A204.1 (cell line): ENCODE measurements at regions not wholly inside any gene's neighbourhood (a gene's known extent, or its start where the extent isn't known, plus 50 kb on each side); places are given as distances from the start of the nearest gene placed in this dataset.
A peak's percentile ranks its signal among the peaks of the same experiment; 100 is the strongest.

Source experiments
- FAIRE-seq: peaks from 2 replicates; lab custom pipeline; 2012; peaks lifted over from hg19 to GRCh38; lab: Jason Lieb, UNC

- FAIRE-seq, result no peak
Observed at GRCh38 chrX:45771114-45771513, 570.4 kb upstream of the DIPK2B start.

DNA sequence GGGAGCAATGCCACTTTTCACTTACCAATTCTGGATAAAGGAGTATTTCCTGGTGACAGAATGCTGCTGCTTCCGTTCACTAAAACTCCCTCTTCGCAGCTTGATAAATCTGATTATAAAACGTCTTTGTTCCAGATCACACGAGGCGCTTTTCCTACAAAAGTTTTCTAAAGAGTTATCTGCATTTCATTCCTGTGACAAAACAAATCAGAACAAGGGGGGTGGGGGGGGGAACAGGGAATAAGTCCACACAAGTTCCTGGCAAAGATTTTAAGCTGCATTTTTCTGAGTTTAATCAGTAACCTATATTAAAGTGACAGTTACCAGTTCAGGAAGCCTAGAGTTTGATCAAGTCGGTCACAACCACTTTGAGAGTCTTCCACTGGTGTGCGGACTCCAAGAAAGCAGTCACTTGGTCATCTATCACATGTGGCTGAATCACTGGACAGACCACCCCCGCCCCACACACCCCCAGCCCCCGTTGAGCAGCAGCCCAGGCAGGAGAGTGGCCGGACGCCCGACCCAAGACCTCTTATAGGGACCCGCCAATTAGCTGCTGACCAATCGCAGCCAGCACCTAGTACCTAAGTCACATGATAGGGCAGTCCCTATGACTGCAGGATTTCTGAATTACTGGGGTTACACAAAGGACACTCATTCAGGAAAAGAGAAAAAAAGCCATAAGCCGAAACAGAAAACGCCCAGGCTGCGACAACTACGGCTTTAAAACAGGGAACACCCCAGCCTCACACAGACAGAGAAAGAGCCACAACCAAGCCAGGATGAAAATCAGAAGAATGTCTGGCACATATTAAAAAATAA lies 569.3 kb upstream of the DIPK2B start:
- peak; percentile 77 for FAIRE-seq

DNA sequence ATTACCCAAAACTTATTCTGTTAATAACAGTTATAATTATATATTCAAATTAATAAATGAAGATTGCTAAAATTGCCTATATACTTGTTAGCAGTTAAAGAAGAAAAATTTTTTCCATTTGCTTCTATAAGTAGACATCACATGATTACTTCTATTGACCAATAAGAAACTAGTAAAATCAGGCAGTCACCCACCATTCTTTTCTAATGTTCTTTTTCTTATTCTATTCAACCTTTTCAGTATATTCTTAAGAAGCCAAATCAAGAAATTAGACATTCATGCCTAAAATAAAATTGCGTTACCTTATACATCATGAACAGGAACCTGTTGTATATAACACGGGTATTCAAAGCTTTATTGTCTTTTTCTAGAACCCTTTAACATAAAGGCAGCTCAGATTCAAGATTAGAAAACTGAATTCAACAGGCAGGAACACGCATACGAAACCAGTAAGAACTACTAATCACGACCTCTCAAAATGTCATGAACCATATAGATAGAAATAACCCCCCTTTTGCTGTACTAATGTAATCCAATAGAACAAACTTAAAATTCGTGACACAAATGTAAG lies 568.1 kb upstream of the DIPK2B start:
- peak; percentile 73 for FAIRE-seq

- no peak for FAIRE-seq
Observed at GRCh38 chrX:45766981-45767501, 566.4 kb upstream of the DIPK2B start.

- FAIRE-seq, result no peak
Observed at GRCh38 chrX:45765767-45766166, 565.1 kb upstream of the DIPK2B start.

- FAIRE-seq, result no peak
Observed at GRCh38 chrX:45765281-45765680, 564.6 kb upstream of the DIPK2B start.

- FAIRE-seq, result no peak
Observed at GRCh38 chrX:45762699-45763647, 562.3 kb upstream of the DIPK2B start.

- no peak for FAIRE-seq
Observed at GRCh38 chrX:45761920-45762319, 561.2 kb upstream of the DIPK2B start.

DNA sequence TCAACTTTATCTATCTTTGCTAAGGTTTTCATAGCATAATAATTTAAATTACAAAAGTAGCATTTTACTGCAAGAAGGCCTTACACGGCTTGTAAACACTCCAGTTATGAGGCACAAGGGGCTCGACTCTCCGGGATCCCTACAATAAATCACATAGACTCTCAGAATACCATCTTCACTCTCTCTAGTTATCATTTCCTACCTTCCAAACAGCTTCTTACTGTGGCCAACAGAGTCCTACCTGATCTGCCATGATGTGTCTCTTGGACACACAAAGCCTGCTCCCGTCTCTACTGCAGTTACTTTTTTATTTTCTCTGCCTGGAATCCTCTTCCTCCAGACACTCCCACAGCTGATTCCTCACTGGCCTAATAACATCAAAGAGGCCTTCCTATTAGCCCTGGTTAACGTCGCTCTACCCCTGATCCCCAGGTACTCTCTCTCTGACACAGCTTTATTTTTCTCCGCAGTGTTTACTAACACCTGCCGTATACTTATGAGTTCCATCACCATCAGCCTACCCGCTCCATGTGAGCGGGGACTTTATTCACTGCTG lies 559.6 kb upstream of the DIPK2B start:
- no peak for FAIRE-seq

- no peak for FAIRE-seq
Observed at GRCh38 chrX:45758738-45759397, 558.2 kb upstream of the DIPK2B start.

- no peak for FAIRE-seq
Observed at GRCh38 chrX:45758319-45758718, 557.6 kb upstream of the DIPK2B start.

DNA sequence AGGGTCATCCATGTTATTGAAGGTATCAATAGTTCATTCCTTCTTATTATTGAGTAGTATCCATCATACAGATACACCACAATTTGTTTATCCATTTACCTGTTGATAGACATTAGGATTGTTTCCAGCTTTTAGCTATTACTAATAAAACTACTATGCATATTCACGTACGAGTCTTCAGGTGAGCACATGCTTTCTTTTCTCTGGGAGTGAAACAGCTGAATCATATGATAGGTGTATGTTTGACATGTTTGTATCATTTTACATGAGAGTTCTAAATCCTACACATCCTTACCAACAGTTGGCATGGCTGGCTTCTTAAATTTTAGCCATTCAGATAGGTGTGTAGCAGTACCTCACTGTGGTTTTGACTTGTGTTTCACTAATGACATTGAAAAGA lies 556.6 kb upstream of the DIPK2B start:
- no peak for FAIRE-seq

GRCh38 chrX:45756557-45756956 lies 555.9 kb upstream of the DIPK2B start:
- no peak for FAIRE-seq

GRCh38 chrX:45755703-45756102 lies 555.0 kb upstream of the DIPK2B start:
- no peak for FAIRE-seq

DNA sequence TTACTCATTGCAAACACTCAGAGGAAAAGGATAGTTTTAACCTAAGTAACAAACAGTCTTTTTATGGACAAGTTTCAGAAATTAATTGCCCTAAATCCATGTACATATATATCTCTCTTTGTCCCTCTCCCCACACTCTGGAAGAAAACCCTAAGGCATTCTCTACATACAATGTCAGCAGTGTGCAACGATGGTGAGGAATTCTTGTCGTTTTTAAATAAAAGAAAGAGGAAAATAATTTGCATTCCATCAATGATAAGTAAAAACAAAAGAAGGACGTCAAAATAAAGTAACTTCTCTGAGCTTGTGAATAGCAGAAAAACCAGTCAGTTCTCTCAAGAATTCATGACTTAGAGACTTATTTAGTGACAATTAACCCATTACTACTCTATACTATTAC lies 550.5 kb upstream of the DIPK2B start:
- no peak for FAIRE-seq

DNA sequence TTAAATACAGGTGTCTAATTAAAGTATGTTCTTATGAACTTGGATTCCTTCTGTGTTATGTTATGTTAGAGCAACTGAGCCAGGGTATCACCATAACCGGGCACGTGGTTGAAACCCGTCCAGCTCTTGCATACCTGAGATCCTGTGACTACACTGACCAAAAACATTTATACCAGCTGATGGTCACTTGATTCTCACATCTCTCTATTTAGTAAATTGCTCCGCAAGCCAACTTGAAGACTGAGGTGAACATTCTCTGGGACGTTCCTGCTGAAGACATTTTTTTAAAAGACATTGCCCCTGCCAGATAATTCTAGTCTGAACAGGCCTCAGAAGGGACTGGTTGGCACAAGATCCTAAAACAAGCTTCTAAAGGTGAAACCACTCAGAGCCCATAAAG lies 550.0 kb upstream of the DIPK2B start:
- FAIRE-seq, result no peak

DNA sequence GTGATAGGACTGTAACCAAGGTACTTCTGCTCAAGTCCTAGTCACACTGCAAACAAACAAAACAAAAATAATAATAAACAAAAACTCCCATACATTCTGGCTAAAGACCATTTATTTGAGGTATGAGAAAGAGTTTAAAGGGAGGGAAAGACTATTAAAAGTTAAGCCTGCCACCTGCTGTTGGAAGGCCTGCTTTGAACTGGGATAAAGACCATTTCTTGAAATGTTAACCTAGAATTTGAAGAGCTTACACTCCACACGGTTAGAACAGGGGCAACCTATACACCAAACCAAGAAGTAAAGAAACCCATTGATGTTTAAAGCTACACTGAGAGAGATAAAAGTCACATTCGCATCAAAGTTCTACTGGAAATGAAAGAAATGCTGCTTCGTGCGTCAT lies 548.7 kb upstream of the DIPK2B start:
- no peak for FAIRE-seq

DNA sequence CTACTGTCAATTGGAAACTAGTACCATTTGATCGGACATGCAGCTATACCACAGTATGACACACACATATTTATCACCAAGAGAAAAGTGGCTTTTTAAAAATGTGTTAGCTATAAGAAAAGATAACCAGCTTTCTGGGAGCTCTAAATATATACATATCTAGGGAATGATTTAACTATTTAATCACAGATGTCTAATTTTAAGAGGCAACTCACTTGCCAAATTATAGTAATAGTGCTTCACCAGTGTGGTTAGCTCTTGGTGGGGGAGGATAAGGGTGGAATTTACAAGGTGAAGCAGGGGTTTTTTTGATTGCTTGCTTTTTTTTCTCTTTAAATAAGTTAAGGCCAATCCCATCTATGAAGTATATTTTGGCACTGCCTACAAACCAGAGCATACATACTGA lies 547.7 kb upstream of the DIPK2B start:
- FAIRE-seq, result no peak

GRCh38 chrX:45747905-45748304 lies 547.2 kb upstream of the DIPK2B start:
- FAIRE-seq, result no peak

- FAIRE-seq, result no peak
Observed at GRCh38 chrX:45745479-45745878, 544.8 kb upstream of the DIPK2B start.

- FAIRE-seq, result no peak
Observed at GRCh38 chrX:45743906-45744625, 543.4 kb upstream of the DIPK2B start.
